NCI-H69 (cell line): ENCODE measurements at regions not wholly inside any gene's neighbourhood (a gene's known extent, or its start where the extent isn't known, plus 50 kb on each side); places are given as distances from the start of the nearest gene placed in this dataset.
"Not testable (repeated sequence)": the region's sequence is repeated elsewhere in the genome, so short reads cannot be mapped to it uniquely, and the experiment has no call there.

Source experiments
- DNase-seq: peaks from one replicate; lab custom pipeline; 2025; lab: John Stamatoyannopoulos, UW

DNA sequence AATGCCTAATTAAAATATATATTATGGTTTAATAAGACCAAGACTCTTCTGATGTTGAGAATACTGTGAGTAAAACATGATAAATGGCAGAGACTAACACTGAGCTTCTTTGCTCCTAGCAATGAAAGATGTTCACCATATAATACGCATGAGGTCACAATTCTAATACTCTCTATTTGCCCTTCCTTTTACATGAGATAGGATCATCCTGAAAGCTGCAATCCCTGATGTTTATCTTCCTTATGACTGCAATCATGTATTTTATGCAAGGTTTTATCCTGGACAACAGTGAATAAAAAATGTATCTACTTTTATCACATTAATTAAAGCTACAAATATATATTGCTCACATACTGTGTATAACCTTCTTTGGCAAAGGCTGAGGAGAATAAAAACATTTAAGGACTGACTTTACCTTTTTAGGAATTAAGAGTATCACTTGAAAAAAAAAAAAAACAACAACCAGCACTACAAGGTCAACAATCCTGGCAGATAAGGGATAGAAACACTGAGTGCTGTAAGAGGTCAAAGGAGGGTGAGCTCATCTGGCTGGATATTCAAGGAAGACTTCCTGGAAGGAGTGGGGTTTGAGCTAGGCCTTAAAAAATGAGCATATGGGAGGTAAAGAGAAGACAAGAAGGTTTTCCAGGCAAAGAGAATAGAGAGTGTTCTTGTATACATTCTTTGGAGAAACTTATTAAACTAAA lies 99.9 kb downstream of the AREG start:
- DNase-seq, result no peak

DNA sequence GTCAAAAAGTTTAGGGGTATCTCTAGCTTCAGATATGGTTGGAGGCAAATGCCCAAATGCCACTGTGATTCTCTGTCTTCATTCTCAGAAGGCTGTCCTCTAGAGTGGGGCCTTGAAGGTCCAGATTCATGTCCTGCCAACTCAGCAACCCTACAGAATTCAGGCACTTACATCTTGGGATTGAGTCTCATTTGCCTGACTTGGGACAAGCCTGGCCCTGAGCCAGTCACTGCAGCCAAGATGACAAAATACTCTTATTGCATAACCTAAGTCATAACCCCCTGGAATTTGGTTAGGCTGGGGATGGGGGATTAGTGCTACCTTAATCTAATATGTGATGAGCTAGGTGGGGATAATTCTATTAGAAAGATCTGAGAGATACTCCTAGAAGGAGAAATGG lies 100.5 kb downstream of the AREG start:
- no peak for DNase-seq

DNA sequence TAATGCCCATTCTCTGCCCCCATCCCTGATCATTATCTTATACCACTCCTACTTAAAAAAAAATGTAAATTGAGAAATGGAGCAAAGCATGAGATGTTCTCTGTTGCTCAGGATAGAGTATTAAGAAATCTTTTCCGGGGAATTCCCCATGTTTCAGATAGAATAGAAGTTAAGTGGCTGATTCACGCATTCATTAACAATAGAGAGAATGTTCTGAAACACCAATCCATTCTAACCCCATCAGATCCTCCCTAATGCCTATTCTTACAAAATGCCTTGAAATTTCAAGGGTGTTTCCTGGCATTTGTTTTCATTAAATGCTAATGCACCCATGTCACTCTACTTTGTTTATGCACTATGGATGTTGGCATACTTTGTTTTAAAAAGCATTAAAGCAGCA lies 101.1 kb downstream of the AREG start:
- no peak for DNase-seq

DNA sequence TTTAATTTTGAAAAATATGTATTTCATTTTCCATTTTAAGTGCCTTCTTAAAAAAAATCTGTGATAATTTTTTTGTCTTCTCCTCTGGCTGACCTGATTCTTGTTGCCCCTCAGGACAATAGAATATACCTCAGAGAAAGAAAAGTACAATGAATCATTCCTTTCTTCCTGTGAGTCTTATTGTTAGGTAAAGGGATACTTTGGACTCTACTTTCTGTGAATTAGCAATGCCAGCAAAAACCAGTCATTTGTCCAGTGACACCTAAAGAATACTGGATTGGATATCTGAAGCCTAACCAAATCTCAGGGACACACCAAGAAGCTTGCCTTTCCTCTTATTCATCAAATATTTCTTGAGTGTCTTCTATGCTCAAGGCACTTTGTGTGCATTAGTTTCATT lies 102.1 kb downstream of the AREG start:
- no peak for DNase-seq

DNA sequence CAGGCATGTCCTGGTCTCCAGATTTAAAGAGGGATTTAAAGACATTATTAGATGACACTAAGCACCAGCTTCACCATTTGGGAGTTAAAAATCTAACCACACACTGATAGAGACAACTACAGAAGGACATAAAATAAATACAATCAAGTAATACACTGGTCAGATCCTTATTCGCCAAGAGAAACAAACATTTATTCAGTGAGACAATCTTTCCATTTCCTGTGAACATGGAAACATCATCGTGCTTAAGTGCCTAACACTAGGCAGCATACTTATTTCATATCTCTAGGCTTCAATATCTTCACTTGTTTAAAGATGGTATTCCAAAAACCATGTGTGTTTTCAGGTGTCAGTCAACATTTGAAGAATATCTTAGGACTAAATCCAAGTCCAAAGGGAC lies 103.6 kb downstream of the AREG start:
- DNase-seq, result no peak

DNA sequence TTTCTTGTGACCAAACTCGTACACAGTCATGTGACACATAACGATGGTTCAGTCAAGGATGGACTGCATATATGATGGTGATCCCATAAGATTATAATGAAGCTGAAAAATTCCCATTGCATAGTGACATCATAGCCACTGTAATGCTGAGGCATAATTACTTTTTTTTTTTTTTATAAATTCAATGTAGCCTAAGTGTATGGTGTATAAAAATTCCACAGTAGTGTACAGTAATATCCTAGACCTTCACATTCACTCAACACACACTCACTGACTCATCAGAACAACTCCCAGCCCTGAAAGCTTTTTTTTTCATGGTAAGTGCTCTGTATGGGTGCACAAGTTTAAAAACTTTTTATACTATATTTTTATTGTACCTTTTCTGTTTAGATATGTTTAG lies 105.0 kb downstream of the AREG start:
- no peak for DNase-seq

DNA sequence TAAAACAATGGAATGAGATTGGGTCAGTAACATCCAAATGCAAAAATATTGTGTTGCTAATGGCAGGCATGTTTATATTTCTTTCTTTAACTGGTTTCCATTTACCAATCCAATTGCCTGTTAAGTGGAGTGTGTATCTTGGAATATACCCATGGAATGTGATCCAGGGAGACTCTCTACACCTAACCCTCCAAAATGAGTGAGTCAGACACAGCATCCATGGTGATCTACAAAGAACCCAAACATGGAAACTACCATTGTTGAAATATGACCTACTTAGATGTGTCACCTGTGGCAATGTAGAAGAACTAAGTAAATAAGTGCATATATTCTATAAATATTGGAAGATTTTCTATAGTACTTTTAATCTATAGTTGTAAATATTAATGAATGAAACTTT lies 110.3 kb downstream of the AREG start:
- no peak for DNase-seq

DNA sequence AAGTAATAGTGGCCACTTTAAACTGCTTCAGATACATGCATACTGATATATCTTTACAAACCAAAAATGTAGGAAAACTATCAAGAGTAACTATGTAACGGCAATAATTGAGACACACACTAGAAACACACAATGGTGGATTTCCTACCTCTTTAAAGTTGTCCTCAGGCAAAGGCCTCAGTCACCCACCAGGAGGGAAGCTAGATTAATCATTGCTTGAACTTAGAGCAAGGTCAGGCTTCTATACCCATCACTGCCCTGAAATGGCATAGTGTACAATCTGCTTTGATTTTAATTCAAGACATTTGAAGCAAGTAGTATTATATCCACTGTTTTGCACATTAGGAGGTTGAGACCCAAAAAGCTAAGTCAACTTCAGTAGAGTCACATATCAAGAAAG lies 110.9 kb downstream of the AREG start:
- DNase-seq, result no peak

DNA sequence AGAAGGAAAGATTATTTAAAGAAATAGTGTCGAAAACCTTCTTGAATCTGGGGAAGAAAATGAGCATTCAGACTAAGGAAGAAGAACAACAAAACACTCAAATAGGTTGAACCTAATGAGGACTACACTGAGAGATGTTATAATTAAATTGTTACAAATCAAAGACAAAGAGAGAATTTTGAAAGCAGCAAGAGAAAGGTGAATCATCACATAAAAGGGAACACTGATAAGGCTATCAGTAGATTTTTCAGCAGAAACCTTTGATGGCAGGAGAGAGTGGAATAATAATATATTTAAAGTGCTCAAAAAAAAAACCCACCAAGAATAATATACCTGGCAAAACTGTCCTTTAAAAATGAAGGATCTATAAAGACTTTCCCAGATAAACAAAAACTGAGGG lies 114.9 kb downstream of the AREG start:
- no peak for DNase-seq

DNA sequence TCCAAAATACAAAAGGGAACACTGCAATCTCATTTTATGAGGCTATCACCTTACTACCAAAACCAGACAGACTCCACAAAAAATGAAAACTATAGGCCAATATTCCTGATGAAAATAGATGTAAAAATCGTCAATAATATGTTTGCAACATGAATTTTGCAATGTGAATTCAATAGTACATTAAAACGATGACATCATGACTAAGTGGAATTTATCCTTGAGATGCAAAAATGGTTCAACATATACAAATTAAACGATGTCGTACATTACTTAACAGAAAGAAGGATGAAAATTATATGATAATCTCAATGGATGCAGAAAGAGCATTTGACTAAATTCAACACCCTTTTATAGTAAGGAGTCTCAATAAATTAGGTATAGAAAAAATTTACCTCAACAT lies 123.0 kb downstream of the AREG start:
- no peak for DNase-seq

DNA sequence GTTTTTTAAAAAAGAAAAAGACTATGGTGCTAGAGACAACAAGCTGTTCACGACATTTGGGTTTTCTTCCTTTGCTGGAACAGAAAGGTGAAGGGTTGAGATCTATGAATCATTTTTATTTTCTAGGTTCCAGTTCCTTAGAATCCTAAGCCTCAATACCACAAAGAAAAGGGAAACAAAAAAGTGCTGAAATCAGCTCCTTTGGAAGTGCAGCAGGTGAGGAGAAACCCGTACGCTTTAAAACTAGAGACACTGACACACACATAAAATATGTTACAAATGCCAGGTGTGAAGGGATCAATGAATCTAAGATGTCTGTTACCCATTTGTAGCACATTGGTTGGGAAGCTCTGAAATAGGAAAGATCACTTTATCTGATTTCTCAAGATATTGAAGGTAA lies 125.2 kb downstream of the AREG start:
- DNase-seq, result no peak

DNA sequence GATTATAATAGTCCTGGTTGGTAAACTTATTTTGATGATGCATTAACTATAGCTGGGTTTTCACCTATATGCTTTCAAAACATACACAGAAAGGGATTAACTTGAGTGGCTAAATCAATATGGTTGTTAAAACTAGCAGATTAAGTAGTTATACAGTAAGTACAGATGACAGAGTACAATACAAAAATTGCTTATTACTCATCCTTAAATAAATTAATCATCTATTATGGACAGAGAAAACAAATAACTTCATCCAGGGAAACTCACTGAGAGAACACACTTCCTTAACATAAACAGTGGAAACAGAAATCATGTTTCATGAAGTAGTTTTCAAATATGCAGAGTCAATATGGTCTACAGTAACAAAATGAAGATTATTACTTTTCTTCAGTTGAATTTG lies 133.4 kb downstream of the AREG start:
- no peak for DNase-seq

DNA sequence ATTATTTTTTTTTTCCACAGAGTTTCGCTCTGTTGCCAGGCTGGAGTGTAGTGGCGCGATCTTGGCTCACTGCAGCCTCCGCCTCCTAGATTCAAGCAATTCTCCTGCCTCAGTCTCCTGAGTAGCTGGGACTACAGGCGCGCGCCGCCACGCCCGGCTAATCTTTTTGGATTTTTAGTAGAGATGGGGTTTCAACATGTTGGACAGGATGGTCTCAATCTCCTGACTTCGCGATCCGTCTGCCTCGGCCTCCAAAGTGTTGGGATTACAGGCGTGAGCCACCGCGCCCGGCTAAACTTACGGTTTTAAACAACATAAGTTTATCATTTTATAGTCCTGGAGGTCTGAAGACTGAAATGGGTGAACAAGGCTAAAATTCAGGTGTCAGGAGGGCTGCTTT lies 133.9 kb downstream of the AREG start:
- DNase-seq, result not testable (repeated sequence)

DNA sequence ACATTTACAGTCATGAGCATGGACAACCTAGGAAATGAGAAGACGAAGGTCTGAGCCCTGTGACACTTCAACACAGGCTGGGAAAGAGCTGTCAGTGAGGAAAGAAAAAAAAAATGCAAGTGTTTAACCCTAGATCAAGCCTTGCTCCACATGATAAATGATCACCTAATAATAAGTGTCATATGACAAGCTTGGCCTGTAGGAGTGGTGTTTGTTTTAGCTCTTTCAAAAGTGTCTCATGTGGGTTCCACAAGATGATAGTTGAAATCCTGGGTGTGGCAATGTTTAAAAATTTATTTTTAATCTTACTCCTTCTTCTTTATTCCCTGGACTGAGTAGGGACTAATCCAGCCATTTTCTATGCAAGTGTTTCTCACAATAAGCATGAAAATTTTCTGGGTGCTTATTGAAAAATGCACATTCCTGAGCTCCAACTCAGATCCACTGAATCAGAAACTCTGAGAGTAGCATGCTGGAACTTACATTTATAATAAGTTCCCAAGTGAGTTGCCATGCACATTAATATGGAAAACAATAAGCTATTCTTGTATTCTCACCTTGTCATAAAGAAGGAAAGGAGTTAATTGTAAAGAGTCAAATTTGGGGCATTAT lies 138.3 kb downstream of the AREG start:
- DNase-seq, result no peak

DNA sequence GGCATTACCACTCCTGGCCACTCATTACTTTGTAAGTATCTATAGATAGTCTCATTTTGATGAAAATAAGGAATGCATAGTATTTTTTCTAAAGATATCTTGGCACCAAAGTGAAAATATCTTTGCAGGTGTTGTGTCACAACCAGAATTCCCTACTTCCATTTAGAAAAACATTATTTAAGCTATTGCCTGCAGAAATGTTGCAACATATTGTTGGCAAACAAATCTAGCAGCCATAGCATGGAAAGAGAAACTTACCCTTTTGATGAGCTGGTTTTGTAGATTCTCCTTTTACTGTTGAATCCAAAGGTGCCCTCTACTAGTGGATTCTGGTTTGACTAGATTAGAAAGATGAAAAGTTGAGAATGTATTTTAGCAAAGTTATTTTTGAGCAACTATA lies 138.8 kb downstream of the AREG start:
- DNase-seq, result no peak

DNA sequence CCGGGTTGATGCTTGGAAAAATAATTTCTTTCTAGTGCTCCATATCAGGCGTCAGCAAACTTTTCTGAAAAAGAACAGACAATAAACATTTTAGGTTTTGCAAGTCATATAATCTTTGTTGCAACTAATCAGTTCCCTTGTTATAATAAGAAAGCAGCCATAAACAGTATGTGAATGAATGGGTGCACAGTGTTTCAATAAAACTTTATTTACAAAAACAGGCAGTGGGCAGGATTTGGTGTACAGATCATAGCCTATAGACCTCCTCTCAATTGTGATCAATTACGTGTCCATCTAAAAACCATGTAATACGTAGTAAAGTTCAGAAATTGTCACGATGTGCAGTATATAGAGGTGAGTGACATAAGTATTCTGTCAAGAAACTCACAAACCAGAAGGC lies 143.4 kb downstream of the AREG start:
- no peak for DNase-seq

DNA sequence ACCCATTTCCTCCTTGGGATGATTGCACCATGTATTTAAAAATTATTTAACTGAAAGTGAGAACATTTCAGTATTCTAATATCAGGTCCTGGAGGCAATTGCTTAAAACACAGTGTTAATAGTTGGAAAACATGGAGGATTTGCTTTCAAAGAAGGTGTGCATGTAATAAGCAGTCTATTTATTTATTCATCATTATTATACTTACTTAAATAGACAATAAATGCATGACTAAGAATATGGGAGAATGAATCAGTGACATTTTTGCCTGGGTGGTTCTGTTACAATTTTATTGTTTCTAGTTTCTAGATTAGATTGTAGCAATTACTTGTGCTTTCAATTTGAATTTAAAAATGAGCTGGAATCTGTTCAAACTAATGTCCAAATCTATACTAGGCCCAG lies 145.5 kb downstream of the AREG start:
- no peak for DNase-seq

DNA sequence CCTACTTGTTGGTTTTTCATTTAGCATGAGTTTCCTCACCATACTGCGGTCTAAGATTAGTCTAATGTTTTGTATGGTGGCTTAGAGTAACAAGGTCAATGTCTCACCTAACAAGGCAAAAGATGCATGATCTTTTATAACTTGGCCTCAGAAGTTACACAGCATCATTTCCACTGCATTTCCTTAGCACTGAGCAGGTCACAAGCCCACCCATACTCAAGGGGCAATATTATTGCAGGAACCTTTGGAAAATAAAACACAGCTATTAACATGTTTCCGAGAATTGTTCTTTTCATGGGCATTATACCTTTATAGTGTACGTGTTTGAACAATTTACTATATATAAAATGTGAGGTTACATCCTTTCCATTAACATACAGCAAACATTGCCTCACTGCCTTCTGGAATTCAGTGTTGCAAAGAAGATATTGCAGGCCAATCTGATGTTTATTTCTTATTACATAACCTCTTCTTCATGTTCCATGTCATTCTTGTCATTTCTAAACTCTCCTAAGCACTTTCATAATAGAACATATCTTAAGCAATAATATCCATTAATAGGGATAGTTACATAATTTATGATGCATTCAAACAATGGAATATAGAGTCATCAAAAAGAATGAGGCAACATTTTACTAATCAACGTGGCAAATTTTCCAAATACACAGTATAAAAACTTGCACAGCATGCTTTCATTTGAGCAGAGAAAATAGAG lies 153.8 kb downstream of the AREG start:
- DNase-seq, result no peak

DNA sequence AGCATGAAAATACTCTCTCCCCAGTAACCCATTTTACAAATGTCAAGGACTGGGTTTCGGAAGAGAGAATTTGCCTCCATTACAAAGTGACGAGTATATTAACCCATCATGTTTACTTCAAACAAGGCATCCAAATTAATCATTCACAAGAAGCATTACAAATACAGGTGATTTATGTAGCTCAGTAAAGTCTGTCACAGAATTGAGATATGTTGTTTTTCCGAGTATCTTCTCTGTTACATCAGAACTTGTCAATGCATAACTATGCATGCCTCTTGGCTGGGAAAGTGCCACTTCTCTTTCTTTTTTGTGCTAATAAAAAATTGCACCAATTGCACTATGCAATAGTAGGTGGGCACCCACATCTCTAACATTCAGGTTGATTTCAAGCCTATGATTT lies 158.2 kb downstream of the AREG start:
- DNase-seq, result no peak

DNA sequence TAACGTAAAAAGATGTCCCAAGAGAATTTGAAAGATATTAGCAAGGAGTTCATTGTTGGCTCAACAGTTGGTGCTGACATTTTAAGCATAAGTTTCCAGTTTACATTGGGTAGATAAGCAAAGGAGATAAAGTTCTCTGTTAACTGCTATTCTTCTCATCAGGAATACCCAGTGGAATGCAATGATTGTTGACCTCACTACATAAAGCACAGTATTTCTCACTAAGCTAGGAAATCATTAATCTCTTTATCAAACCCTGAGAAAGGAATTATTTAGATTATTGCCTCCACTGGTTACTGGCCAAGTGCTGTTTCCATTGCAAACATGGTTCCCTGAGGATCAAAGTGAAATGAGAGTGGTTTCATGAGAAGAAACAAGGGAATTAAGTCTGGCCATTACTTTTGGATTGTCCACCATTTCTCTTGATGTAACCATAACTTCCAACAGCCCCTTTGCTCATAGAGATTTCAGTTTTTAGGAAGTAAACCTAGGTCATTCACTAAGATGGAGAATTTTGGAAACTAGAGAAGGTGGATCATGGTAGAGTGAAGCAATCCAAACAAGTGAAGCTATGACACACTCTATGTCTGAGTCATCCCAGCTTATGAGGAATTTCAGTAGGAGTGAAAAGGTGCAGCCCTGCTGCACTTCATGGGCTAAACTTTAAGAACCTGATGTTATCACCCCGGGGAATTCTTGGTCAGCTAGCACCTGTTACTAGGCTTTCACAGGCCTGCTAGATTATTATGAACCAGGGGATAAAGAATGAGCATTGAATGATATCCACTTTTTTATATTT lies 163.4 kb downstream of the AREG start:
- DNase-seq, result no peak

DNA sequence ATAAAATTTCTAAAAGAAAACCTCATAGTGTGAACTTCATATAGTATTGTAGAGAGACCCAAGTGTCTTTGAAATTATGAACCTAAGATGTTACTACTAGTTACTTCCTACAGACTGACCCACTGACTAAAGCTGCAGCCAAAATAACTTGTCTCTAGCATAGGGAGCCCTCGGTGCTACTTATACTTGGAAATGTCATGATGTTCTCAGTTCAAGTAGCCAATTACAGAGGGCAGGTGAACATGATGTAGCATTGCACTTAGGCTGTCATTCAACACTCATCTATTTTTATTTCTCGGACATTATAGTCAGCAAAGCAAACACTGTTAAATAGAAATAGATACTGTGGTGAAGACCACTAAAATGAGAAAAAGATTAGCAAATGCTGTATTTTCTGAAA lies 165.6 kb downstream of the AREG start:
- DNase-seq, result no peak

DNA sequence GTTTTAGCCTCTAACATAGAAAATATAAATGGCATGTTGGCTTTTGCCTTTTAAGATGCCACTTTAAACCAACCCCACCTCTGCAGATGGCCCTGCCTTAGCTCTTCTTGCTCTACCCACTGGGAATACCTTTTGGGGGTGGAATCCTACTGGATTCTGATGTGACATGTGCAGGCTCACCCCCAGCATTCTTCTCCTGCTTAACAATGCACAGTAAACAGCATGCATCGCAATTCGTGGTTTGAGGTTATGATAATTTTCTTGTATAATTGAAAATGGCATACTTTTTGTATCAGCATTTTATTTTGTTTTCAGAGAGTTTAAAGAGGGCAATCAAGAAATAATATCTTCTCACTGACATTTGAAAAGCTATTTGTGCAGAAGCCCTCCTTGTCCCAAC lies 167.9 kb downstream of the AREG start:
- DNase-seq, result no peak

DNA sequence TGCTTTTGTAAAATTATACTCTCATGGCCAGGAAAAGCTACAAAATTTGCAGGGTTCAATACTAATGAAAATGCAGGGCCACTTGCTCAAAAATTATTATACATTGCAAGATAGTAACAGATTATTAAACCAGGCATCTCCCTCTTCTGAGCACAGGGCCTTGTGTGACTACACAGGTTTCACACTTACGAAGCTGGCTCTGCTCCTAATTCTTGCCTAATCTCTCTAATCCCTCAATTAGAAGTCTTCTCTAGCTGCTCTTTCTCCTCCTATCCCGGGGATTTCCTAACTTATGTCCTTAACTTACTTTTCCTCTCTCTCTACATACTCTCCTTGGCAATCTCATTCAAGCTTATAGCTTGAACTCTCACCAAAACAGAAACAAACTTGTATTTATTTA lies 168.3 kb downstream of the AREG start:
- DNase-seq, result no peak
